ENCODE measurements at regions not wholly inside any gene's neighbourhood (a gene's known extent, or its start where the extent isn't known, plus 50 kb on each side); places are given as distances from the start of the nearest gene placed in this dataset.
"Not testable (repeated sequence)": the region's sequence is repeated elsewhere in the genome, so short reads cannot be mapped to it uniquely, and the experiment has no call there.

DNA sequence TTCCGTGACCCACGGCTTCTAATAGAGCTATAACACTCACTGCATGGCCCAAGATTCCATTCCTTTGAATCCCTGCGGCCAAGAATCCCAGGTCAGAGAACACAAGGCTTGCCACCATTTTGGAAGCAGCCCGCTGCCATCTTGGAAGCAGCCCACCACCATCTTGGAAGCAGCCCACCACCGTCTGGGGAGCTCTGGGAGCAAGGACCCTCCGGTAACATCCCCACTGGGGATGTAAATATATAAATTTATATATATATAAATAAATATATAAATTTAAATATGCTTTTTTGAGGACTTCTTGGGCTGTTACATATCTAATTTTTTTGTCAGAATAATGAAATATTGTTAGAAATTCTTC is 122.4 kb downstream of the FAM170A start:
- DNase-seq (ENCODE audit: low read depth), result no peak
- TF ChIP-seq, protein P1, sequence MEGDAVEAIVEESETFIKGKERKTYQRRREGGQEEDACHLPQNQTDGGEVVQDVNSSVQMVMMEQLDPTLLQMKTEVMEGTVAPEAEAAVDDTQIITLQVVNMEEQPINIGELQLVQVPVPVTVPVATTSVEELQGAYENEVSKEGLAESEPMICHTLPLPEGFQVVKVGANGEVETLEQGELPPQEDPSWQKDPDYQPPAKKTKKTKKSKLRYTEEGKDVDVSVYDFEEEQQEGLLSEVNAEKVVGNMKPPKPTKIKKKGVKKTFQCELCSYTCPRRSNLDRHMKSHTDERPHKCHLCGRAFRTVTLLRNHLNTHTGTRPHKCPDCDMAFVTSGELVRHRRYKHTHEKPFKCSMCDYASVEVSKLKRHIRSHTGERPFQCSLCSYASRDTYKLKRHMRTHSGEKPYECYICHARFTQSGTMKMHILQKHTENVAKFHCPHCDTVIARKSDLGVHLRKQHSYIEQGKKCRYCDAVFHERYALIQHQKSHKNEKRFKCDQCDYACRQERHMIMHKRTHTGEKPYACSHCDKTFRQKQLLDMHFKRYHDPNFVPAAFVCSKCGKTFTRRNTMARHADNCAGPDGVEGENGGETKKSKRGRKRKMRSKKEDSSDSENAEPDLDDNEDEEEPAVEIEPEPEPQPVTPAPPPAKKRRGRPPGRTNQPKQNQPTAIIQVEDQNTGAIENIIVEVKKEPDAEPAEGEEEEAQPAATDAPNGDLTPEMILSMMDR (IDR thresholded peaks at IDR 0.05; ENCODE audit: control insufficient read depth, insufficient read depth, low read depth, low read length, missing control alignments), result no peak
- no peak overlapping the region for H3K4me3 ChIP-seq (ENCODE audit: control insufficient read depth, low read depth, low read length)

DNA sequence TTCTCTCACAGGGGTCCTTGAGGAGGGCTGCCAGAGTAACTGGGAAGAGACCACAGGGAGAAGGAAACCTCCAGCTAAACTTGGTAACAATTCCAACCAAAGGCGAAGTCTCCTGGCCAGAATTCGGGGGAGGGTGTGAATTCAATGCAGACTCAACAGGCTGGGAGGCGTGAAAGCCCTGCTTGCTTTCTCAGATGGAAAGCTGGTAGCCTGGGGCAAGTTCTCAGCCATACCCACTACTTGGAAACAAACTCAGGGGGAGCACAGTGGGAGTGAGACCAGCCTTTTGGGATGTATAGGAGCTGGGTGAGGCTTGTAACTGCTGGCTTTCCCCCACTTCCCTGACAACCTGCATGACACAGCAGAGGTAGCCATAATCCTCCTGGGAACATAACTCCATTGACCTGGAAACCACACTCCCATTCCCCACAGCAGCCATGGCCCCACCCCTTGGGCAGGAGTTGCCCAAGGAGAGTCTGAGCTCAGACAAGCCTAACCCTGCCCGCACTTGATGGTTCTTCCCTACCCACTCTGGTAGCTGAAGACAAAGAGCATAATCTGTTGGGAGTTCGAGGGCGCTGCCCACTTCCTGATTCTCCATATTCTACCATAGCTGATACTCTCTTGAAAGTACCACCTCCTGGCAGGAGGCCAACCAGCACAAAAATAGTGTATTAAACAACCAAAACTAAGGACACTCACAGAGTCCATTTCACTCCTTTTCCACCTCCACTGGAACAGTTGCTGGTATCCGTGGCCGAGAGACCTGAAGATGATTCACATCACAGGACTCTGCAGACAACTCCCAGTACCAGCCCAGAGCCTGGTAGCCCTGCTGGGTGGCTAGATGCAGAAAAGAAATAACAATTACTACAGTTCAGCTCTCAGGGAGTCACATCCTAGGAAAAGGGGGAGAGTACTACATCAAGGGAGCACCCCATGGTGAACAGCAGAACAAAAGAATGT is 123.8 kb downstream of the FAM170A start:
- H3K4me3 ChIP-seq (ENCODE audit: control insufficient read depth, low read depth, low read length), result no peak overlapping the region
- no peak for DNase-seq (ENCODE audit: low read depth)
- TF ChIP-seq, protein P1 (IDR thresholded peaks at IDR 0.05; ENCODE audit: control insufficient read depth, insufficient read depth, low read depth, low read length, missing control alignments), result no peak

DNA sequence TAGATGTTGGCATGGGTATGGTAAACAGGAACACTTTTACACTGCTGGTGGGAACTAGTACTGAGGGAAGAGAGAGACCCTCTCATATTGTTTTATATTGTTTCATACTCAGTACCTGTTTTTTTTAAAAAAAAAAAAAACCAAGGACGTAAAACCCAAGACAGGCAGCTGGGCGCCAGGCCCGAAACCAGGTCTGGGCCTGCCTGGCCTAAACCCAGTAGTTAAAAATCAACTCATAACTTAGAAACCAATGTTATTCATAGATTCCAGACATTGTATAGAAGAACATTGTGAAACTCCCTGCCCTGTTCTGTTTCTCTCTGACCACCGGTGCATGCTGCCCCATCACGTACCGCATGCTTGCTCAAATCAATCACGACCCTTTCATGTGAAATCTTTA is 125.5 kb downstream of the FAM170A start:
- not testable (repeated sequence) for H3K4me3 ChIP-seq (ENCODE audit: control insufficient read depth, low read depth, low read length); DNase-seq (ENCODE audit: low read depth)

DNA sequence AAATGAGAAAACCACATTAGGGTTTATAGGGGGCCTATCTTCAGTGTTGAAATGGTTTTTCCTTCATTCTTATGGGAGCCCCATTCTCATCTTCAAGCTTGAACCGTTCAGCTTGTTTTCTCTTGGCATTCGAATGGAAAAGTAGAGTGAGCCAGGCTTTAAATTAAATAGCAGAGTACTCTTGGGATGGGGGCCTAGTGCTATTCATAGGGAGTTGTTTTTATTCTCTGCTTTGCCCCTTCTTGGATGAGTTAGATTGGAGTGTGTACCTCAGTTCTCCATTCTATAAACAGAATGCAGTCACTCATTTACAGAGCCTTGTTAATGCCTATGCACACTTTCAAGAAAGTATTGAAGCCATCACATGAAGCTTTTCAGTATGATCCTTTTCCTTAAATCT is 127.9 kb downstream of the FAM170A start:
- H3K4me3 ChIP-seq (ENCODE audit: control insufficient read depth, low read depth, low read length), result no peak overlapping the region
- TF ChIP-seq, protein P1 (IDR thresholded peaks at IDR 0.05; ENCODE audit: control insufficient read depth, insufficient read depth, low read depth, low read length, missing control alignments), result no peak
- no peak for DNase-seq (ENCODE audit: low read depth)

DNA sequence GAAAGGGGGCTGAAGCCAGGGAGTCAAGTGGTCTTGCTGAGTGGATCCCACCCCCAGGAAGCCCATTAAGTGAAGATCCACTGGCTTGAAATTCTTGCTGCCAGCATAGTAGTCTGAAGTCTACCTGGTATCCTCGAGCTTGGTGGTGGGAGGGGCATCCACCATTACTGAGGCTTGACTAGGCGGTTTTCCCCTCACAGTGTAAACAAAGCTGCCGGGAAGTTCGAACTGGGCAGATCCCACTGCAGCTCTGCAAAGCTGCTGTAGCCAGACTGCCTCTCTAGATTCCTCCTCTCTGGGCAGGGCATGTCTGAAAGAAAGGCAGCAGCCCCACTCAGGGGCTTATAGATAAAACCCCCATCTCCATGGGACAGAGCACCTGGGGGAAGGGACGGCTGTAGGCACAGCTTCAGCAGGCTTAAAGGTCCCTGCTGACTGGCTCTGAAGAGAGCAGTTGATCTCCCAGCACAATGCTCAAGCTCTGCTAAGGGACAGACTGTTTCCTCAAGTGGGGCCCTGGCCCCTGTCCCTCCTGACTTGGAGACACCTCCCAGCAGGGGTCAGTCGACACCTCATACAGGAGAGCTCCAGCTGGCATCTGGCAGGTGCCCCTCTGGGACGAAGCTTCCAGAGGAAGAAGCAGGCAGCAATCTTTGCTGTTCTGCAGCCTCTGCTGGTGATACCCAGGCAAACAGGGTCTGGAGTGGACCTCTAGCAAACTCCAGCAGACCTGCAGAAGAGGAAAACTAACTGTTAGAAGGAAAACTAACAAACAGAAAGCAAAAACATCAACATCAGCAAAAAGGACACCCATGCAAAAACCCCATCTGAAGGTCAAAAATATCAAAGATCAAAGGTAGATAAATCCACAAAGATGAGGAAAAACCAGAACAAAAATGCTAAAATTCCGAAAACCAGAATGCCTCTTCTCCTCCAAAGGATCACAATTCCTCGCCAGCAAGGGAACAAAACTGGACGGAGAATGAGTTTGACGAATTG is 140.6 kb downstream of the FAM170A start:
- DNase-seq (ENCODE audit: low read depth); H3K4me3 ChIP-seq (ENCODE audit: control insufficient read depth, low read depth, low read length): not testable (repeated sequence)

DNA sequence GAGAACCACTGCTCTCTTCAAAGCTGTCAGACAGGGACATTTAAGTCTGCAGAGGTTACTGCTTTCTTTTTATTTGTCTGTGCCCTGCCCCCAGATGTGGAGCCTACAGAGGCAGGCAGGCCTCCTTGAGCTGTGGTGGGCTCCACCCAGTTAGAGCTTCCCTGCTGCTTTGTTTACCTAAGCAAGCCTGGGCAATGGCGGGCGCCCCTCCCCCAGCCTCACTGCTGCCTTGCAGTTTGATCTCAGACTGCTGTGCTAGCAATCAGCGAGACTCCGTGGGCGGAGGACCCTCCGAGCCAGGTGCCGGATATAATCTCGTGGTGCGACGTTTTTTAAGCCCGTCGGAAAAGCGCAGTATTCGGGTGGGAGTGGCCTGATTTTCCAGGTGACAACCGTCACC is 150.8 kb downstream of the FAM170A start:
- H3K4me3 ChIP-seq (ENCODE audit: control insufficient read depth, low read depth, low read length); DNase-seq (ENCODE audit: low read depth): not testable (repeated sequence)

DNA sequence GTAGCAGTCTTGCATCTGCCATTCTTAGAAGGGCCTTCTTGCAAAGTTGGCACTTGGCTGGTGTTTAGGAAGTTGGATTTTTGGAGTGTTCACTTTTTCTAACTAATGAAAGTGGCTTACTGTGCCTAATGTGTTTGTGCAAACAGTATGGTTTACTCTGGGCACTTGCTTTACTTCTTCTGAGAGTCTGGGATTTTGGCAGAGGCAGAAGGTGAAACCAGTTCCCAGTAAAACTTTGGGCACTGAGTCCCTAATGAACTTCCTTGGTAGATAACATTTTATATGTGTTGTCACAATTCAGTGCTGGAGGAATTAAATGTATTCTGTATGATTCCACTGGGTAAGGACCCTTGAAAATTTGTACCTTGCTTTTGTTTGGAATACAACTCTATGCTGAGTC is 155.7 kb downstream of the FAM170A start:
- no peak for DNase-seq (ENCODE audit: low read depth)
- TF ChIP-seq, protein P1 (IDR thresholded peaks at IDR 0.05; ENCODE audit: control insufficient read depth, insufficient read depth, low read depth, low read length, missing control alignments), result no peak
- H3K4me3 ChIP-seq (ENCODE audit: control insufficient read depth, low read depth, low read length), result no peak overlapping the region

Measured in AG09309 (cell line).